Lower lobe of right lung (tissue), 2 donors: ENCODE measurements at regions not wholly inside any gene's neighbourhood (a gene's known extent, or its start where the extent isn't known, plus 50 kb on each side); places are given as distances from the start of the nearest gene placed in this dataset.
"Not testable (repeated sequence)": the region's sequence is repeated elsewhere in the genome, so short reads cannot be mapped to it uniquely, and the experiment has no call there.

ENCODE experiments used
- ATAC-seq, 2 donors: fragments of 200-7000 bp; cut with Tn5 transposase; one replicate each; pipeline ENCODE4 v1.9.1; 2020 to 2022; ENCODE audit warnings: mild to moderate bottlenecking in 2 of 2, moderate library complexity in 2 of 2
- DNase-seq: peaks from one replicate; pipeline ENCODE4 v3.0.0-alpha.2; 2020
- H3K27ac ChIP-seq: fragments of 200-600 bp; one replicate; pipeline ENCODE4 v1.8.0; 2022
- H3K27me3 ChIP-seq: fragments of 200-600 bp; one replicate; pipeline ENCODE4 v1.8.0; 2022; ENCODE audit warnings: low read depth
- H3K36me3 ChIP-seq: fragments of 200-600 bp; one replicate; pipeline ENCODE4 v1.8.0; 2022; ENCODE audit warnings: mild to moderate bottlenecking
- H3K4me1 ChIP-seq: fragments of 200-600 bp; one replicate; pipeline ENCODE4 v1.8.0; 2022
- H3K4me3 ChIP-seq: fragments of 200-600 bp; one replicate; pipeline ENCODE4 v1.8.0; 2022; ENCODE audit warnings: mild to moderate bottlenecking
- H3K9me3 ChIP-seq: fragments of 200-600 bp; one replicate; pipeline ENCODE4 v1.8.0; 2022
- CTCF ChIP-seq: fragments of 200-600 bp; IDR thresholded peaks from one replicate; pipeline ENCODE4 v1.8.0; 2022; ENCODE audit warnings: antibody characterized with exemption, mild to moderate bottlenecking
- intact Hi-C: fragments of 100-400 bp; cut with DNase I; formaldehyde crosslinking; loops from one replicate; pipeline ENCODE4 v1.11.0; 2022
- donor health status: DM: no; HTN: yes; CAD: no; lungs with severe emphysema.

- no peak for TF ChIP-seq CTCF
- intact Hi-C loops, result no loop called here
- Histone ChIP-seq H3K27me3 (no peaks in the 10 kb centered on the region), H3K27ac (peak overlapping the region; percentile 5), H3K36me3 (no peaks in the 10 kb centered on the region), H3K9me3 (no peaks in the 10 kb centered on the region), H3K4me3 (no peak overlapping the region), H3K4me1 (no peaks in the 10 kb centered on the region)
- DNase-seq (no peak), ATAC-seq (peak; percentile 59 to 85)
These were observed 207.1 kb upstream of the PRSS16 start for GRCh38 chr6:27040244-27041042.

- no peaks in the 10 kb centered on the region for H3K4me1 ChIP-seq
- intact Hi-C loops, result no loop called here
These were observed 204.3 kb upstream of the PRSS16 start for GRCh38 chr6:27043244-27043643.

GRCh38 chr6:27045131-27045530, 202.4 kb upstream of the PRSS16 start:
- H3K4me3 ChIP-seq, intact Hi-C loops, H3K9me3 ChIP-seq, H3K36me3 ChIP-seq, H3K4me1 ChIP-seq, ATAC-seq, H3K27me3 ChIP-seq, H3K27ac ChIP-seq, DNase-seq: not testable (repeated sequence)

More at GRCh38 chr6:27043244-27043643, 204.3 kb upstream of the PRSS16 start:
- ATAC-seq (no peak), DNase-seq (no peak)
- H3K4me3 ChIP-seq, result no peak overlapping the region
- H3K9me3 ChIP-seq, result no peaks in the 10 kb centered on the region
- H3K36me3 ChIP-seq, result no peaks in the 10 kb centered on the region
- H3K27me3 ChIP-seq, result no peaks in the 10 kb centered on the region
- no peak overlapping the region for H3K27ac ChIP-seq
- TF ChIP-seq CTCF, result no peak

DNA sequence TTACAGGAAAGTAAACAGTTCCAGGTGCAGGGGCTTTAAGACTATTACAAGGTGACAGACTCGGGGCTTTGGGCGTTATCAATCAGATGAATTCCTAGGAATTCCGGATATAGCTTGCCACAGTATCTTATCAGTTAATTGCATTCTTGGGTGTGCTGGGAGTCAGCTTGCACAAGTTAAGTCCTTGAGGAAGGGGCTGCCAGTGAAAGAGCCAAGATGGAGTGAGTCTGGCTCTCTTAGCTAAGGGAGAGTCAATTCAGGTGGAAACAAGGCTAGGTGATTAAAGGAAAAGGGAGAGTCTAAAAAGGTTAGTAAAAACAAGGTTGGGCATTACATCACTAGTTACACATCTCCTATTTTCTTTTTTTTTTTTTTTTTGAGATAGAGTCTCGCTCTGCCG, 199.8 kb upstream of the PRSS16 start:
- ATAC-seq, intact Hi-C loops, H3K9me3 ChIP-seq, H3K4me3 ChIP-seq, H3K4me1 ChIP-seq, H3K27ac ChIP-seq, H3K36me3 ChIP-seq, H3K27me3 ChIP-seq, DNase-seq: not testable (repeated sequence)

DNA sequence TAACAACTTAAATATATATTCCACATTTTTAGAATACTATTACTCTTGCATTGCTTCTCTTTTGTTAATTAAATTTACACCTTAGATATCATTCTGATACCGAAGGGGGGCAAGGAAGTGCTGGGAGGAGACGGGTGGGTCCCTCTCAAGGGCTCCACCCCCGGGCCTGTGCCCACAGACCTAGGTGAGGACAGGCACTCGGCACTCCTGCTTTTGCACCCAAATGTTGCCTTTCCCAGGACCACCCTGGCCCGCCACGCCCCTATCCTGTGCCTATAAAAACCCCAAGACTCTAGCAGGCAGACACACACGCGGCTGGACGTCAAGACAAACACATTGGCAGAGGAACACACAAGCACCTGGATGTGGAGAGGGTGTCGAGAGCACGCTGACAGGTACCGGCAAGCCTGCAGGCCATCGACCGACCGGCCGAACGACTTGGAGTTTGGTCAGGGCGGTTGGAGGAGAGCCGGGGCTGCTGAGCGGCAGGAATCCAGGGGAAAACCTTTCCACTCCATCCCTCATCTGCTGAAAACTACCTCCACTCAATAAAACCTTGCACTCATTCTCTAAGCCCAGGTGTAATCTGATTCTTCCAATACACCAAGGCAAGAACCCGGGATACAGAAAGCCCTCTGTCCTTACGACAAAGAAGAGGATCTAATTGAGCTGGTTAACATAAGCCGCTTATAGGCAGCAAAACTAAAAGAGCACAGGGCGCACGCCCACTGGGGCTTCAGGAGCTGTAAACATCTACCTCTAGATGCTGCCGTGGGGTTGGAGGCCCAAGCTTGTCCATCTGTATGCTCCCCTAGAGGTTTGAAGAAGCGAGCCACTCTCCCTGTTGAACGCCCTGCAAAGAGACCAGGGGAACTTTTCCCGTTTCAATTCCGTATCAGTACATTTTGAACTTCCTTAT, 197.4 kb upstream of the PRSS16 start:
- peak; percentile 85 to 86 for ATAC-seq
- no peak for TF ChIP-seq CTCF

GRCh38 chr6:27052082-27052730, 195.3 kb upstream of the PRSS16 start:
- DNase-seq, H3K9me3 ChIP-seq, intact Hi-C loops, H3K4me1 ChIP-seq, H3K27ac ChIP-seq, H3K4me3 ChIP-seq, H3K36me3 ChIP-seq, ATAC-seq, H3K27me3 ChIP-seq: not testable (repeated sequence)

More for the DNA sequence above, 197.4 kb upstream of the PRSS16 start:
- no peak overlapping the region for H3K27ac ChIP-seq
- intact Hi-C loops, result no loop called here
- peak; percentile 70 for DNase-seq
- no peaks in the 10 kb centered on the region for H3K9me3 ChIP-seq
- no peak overlapping the region for H3K4me3 ChIP-seq
- no peaks in the 10 kb centered on the region for H3K4me1 ChIP-seq
- H3K27me3 ChIP-seq, result no peaks in the 10 kb centered on the region
- H3K36me3 ChIP-seq, result no peaks in the 10 kb centered on the region
